ENCODE measurements at regions not wholly inside any gene's neighbourhood (a gene's known extent, or its start where the extent isn't known, plus 50 kb on each side); places are given as distances from the start of the nearest gene placed in this dataset.

DNA sequence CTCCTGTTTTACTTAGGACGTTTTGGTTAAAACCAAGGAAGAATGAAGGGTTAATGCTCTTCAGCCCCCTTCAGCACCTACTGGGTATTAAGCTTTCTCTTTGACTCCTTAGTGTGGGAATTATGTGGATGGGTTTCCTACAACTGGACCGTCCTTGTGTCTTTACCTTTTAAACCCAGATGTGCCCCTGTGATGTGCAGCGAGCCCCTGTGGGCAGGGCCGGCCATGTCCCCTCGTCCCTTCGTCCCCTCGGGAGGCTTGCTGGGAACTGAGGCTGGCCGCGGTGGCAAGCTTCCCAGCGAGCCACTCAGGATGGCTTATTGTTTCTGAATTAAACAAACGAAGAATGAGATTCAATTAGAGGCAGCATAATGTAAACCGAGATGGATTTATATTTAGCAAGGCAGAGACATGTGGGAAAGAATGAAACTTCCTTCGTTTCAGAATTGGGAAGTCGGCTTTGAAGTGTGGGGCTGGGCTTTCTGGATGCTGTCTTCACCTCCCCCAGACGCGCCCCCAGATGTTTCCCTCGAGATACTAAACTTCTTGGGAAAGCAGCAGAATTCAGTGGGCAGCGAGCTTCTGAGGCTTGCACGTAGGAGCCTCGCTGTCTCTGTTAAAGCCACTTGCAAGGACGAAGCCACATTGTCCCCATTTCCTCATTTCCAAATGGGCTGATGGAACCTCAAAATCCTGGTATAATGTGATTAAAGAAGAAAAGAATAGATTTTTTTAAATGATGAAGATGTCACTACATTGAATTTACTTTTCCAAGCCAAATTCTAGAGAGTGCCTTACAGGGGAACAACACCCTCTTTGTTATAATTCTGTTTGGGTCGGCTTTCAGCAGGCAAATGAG, 146.0 kb downstream of the VAPA start:
- Histone ChIP-seq H3K27ac (peak overlapping the region; percentile 30 to 37), H3K4me3 (no peak overlapping the region), H3K36me3 (no peaks in the 10 kb centered on the region), H3K27me3 (no peaks in the 10 kb centered on the region), H3K9me3 (no peaks in the 10 kb centered on the region), H3K4me1 (ENCODE audit: insufficient read depth) (peaks cover 12% of the 10 kb centered on the region)
- TF ChIP-seq POLR2A (IDR thresholded peaks at IDR 0.05) (no peak), EP300 (IDR thresholded peaks at IDR 0.05) (no peak), CTCF (IDR thresholded peaks at IDR 0.05) (no peak)
- 19 to 34% (median 23%) methylated on average over 22 of the region's 22 CpGs for WGBS, 3 donors
- peak in 2 of 5 donors; percentile 24 to 36 for DNase-seq
- intact Hi-C loops (cut with DNase I), result no loop called here

DNA sequence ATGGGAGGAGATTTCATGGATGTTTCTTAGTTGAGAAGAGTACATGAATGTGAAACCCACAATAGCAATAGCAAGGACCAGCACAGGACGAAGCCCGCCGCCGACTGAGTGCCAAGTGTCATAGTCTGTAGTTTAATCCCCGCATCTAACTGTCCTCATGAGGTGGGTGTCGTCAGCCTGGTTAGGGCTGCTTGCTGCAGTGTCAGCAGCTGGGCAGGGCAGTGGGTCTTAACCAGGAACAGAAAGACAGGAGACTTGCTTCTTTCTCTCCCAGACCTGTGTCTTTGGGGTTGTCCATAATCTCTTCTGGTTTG, 146.6 kb downstream of the VAPA start:
- Histone ChIP-seq H3K27me3 (no peaks in the 10 kb centered on the region), H3K9me3 (no peaks in the 10 kb centered on the region), H3K4me1 (ENCODE audit: insufficient read depth) (peaks cover 12% of the 10 kb centered on the region), H3K4me3 (no peak overlapping the region), H3K27ac (no peak overlapping the region), H3K36me3 (no peaks in the 10 kb centered on the region)
- 92 to 93% (median 93%) methylated on average over 6 of the region's 6 CpGs for WGBS, 3 donors
- intact Hi-C loops (cut with DNase I), result no loop called here
- peak in 1 of 5 donors; percentile 18 for DNase-seq
- TF ChIP-seq POLR2A (IDR thresholded peaks at IDR 0.05), result no peak
- no peak for TF ChIP-seq EP300 (IDR thresholded peaks at IDR 0.05)
- no peak for TF ChIP-seq CTCF (IDR thresholded peaks at IDR 0.05)

- Histone ChIP-seq H3K36me3 (no peaks in the 10 kb centered on the region), H3K4me3 (no peak overlapping the region), H3K27me3 (no peaks in the 10 kb centered on the region), H3K9me3 (no peaks in the 10 kb centered on the region), H3K4me1 (ENCODE audit: insufficient read depth) (peaks cover 12% of the 10 kb centered on the region), H3K27ac (no peak overlapping the region)
- WGBS, 3 donors, result 89 to 97% (median 92%) methylated on average over 3 of the region's 3 CpGs
- DNase-seq, result no peak
- TF ChIP-seq EP300 (IDR thresholded peaks at IDR 0.05), result no peak
- no peak for TF ChIP-seq CTCF (IDR thresholded peaks at IDR 0.05)
- intact Hi-C loops (cut with DNase I), result no loop called here
Observed at GRCh38 chr18:10060841-10061240, 147.0 kb downstream of the VAPA start.

GRCh38 chr18:10061566-10062140, 147.8 kb downstream of the VAPA start:
- peaks cover 12% of the 10 kb centered on the region for H3K4me1 ChIP-seq (ENCODE audit: insufficient read depth)
- TF ChIP-seq CTCF (IDR thresholded peaks at IDR 0.05) (no peak), EP300 (IDR thresholded peaks at IDR 0.05) (no peak), POLR2A (IDR thresholded peaks at IDR 0.05) (no peak)
- H3K9me3 ChIP-seq, result no peaks in the 10 kb centered on the region
- no peak overlapping the region for H3K27ac ChIP-seq
- no peak overlapping the region for H3K4me3 ChIP-seq
- H3K36me3 ChIP-seq, result no peaks in the 10 kb centered on the region
- DNase-seq, result no peak
- intact Hi-C loops (cut with DNase I), result no loop called here
- H3K27me3 ChIP-seq, result no peaks in the 10 kb centered on the region
- WGBS, 3 donors, result 66 to 74% (median 72%) methylated on average over 4 of the region's 4 CpGs

Data from ovary (tissue), 7 donors.